ENCODE measurements at regions not wholly inside any gene's neighbourhood (a gene's known extent, or its start where the extent isn't known, plus 50 kb on each side); places are given as distances from the start of the nearest gene placed in this dataset.

GRCh38 chr3:74107451-74107850 is 482.7 kb upstream of the PDZRN3 start:
- no peak overlapping the region for H3K4me3 ChIP-seq (ENCODE audit: low read depth in 1 of 3, low read length in 3 of 3)
- TF ChIP-seq EGR1 (IDR thresholded peaks at IDR 0.05; ENCODE audit: low read depth in 2 of 2) (no peak), ATF3 (IDR thresholded peaks at IDR 0.05) (no peak)
- no peak for DNase-seq (ENCODE audit: low spot score)

GRCh38 chr3:74106925-74107324 is 482.2 kb upstream of the PDZRN3 start:
- no peaks in the 10 kb centered on the region for H3K9me3 ChIP-seq (ENCODE audit: control insufficient read depth in 4 of 4, low read length in 3 of 4)
- H3K4me3 ChIP-seq (ENCODE audit: low read depth in 1 of 3, low read length in 3 of 3): no peak overlapping the region
- 54% methylated on average over 2 of the region's 2 CpGs for WGBS
- H3K4me1 ChIP-seq (ENCODE audit: control insufficient read depth in 4 of 4, insufficient read depth in 4 of 4, low read length in 3 of 4): no peaks in the 10 kb centered on the region
- H3K27me3 ChIP-seq (ENCODE audit: control insufficient read depth in 4 of 4, insufficient read depth in 4 of 4, low read length in 3 of 4): no peaks in the 10 kb centered on the region
- H3K27ac ChIP-seq (ENCODE audit: low read depth in 1 of 2, low read length in 2 of 2): no peak overlapping the region
- no peaks in the 10 kb centered on the region for H3K36me3 ChIP-seq (ENCODE audit: control insufficient read depth in 4 of 4, insufficient read depth in 3 of 4, low read depth in 1 of 4, low read length in 3 of 4)
- no peak for TF ChIP-seq JUND (IDR thresholded peaks at IDR 0.05)
- TF ChIP-seq MAX (IDR thresholded peaks at IDR 0.05): no peak
- TF ChIP-seq FOXA2 (IDR thresholded peaks at IDR 0.05): no peak
- TF ChIP-seq FOXA1 (IDR thresholded peaks at IDR 0.05): no peak
- no peak for TF ChIP-seq ATF3 (IDR thresholded peaks at IDR 0.05)
- TF ChIP-seq SP1 (IDR thresholded peaks at IDR 0.05): no peak
- no peak for TF ChIP-seq CTCF (IDR thresholded peaks at IDR 0.05; ENCODE audit: low read depth, low read length, missing input control)
- TF ChIP-seq ZBTB33 (IDR thresholded peaks at IDR 0.05): no peak
- no peak for TF ChIP-seq RXRA (IDR thresholded peaks at IDR 0.05)
- no peak for TF ChIP-seq REST (IDR thresholded peaks at IDR 0.05)
- TF ChIP-seq HNF4G (IDR thresholded peaks at IDR 0.05): no peak
- no peak for DNase-seq (ENCODE audit: low spot score)
- H3K9ac ChIP-seq (ENCODE audit: low read depth in 1 of 2, low read length in 2 of 2): no peak overlapping the region

More at GRCh38 chr3:74107451-74107850, 482.7 kb upstream of the PDZRN3 start:
- H3K9me3 ChIP-seq (ENCODE audit: control insufficient read depth in 4 of 4, low read length in 3 of 4): no peaks in the 10 kb centered on the region
- H3K27me3 ChIP-seq (ENCODE audit: control insufficient read depth in 4 of 4, insufficient read depth in 4 of 4, low read length in 3 of 4): no peaks in the 10 kb centered on the region
- no peaks in the 10 kb centered on the region for H3K36me3 ChIP-seq (ENCODE audit: control insufficient read depth in 4 of 4, insufficient read depth in 3 of 4, low read depth in 1 of 4, low read length in 3 of 4)
- no peaks in the 10 kb centered on the region for H3K4me1 ChIP-seq (ENCODE audit: control insufficient read depth in 4 of 4, insufficient read depth in 4 of 4, low read length in 3 of 4)
- H3K9ac ChIP-seq (ENCODE audit: low read depth in 1 of 2, low read length in 2 of 2): no peak overlapping the region
- no peak overlapping the region for H3K27ac ChIP-seq (ENCODE audit: low read depth in 1 of 2, low read length in 2 of 2)
- WGBS: 76% methylated on average over 2 of the region's 2 CpGs
